Activated B cell treated with CpG ODN at 0.5 μM for 24 hours (primary cell): ENCODE measurements at regions not wholly inside any gene's neighbourhood (a gene's known extent, or its start where the extent isn't known, plus 50 kb on each side); places are given as distances from the start of the nearest gene placed in this dataset.
"Not testable (repeated sequence)": the region's sequence is repeated elsewhere in the genome, so short reads cannot be mapped to it uniquely, and the experiment has no call there.

Experiments
- ATAC-seq: fragments of 200-7000 bp; cut with Tn5 transposase; one replicate; pipeline ENCODE4 v1.10.0; 2021; ENCODE audit warnings: low read depth, mild to moderate bottlenecking, moderate library complexity
- CTCF ChIA-PET: fragments of 350-600 bp; sonication (Branson Sonifier 250); formaldehyde crosslinking; loops from one replicate; lab custom pipeline; 2021; ENCODE audit warnings: antibody characterized with exemption; lab: Charles Lee
- POLR2A ChIA-PET: fragments of 350-600 bp; sonication (Branson Sonifier 250); formaldehyde crosslinking; loops from one replicate; lab custom pipeline; 2021; ENCODE audit warnings: antibody characterized with exemption; lab: Charles Lee
- DNase-seq: peaks from one replicate; pipeline ENCODE4 v3.0.0; 2022
- H3K27ac Mint-ChIP-seq: one replicate; pipeline ENCODE4 v1.8.0; 2020; ENCODE audit warnings: mixed read lengths
- H3K27me3 Mint-ChIP-seq: one replicate; pipeline ENCODE4 v1.8.0; 2021; ENCODE audit warnings: mixed read lengths
- H3K36me3 Mint-ChIP-seq: one replicate; pipeline ENCODE4 v1.8.0; 2021; ENCODE audit warnings: low read depth, mixed read lengths
- H3K4me1 Mint-ChIP-seq: one replicate; pipeline ENCODE4 v1.8.0; 2021; ENCODE audit warnings: mixed read lengths
- H3K4me3 Mint-ChIP-seq: one replicate; pipeline ENCODE4 v1.8.0; 2020; ENCODE audit warnings: mild to moderate bottlenecking, mixed read lengths
- H3K9me3 Mint-ChIP-seq: one replicate; pipeline ENCODE4 v1.8.0; 2020; ENCODE audit warnings: mixed read lengths
- intact Hi-C: fragments of 100-400 bp; cut with micrococcal nuclease; formaldehyde crosslinking; loops from one replicate; pipeline ENCODE4 v1.15.1; 2024
- TF ChIP-seq, protein P1 (sequence below): fragments of 200-600 bp; IDR thresholded peaks from one replicate; pipeline ENCODE4 v1.8.0; 2022; ENCODE audit warnings: antibody characterized with exemption, mild to moderate bottlenecking

DNA sequence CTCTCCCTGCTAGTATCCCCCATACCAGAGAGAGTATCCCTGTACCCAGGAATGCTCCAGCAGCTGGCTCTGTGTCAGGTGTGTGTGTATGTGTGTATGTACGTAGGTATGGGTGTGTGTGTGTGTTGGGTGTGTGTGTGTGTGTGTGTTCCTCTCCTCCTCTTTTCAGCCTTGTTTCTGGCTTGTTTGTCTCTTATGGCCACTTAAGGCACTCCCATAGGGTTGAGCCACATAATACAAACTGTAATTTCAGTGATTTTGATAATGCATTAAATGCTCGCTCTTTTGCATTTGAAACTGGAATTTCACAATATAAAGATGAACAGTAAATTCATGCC lies 80.8 kb upstream of the SH3PXD2B start:
- H3K27me3 Mint-ChIP-seq, result no peaks in the 10 kb centered on the region
- DNase-seq (no peak), ATAC-seq (no peak)
- H3K27ac Mint-ChIP-seq, result no peak overlapping the region
- H3K4me1 Mint-ChIP-seq, result no peaks in the 10 kb centered on the region
- H3K9me3 Mint-ChIP-seq, result peaks cover 5% of the 10 kb centered on the region
- ChIA-PET CTCF (no interaction called here), POLR2A (no interaction called here)
- intact Hi-C loops, result no loop called here
- TF ChIP-seq, protein P1, sequence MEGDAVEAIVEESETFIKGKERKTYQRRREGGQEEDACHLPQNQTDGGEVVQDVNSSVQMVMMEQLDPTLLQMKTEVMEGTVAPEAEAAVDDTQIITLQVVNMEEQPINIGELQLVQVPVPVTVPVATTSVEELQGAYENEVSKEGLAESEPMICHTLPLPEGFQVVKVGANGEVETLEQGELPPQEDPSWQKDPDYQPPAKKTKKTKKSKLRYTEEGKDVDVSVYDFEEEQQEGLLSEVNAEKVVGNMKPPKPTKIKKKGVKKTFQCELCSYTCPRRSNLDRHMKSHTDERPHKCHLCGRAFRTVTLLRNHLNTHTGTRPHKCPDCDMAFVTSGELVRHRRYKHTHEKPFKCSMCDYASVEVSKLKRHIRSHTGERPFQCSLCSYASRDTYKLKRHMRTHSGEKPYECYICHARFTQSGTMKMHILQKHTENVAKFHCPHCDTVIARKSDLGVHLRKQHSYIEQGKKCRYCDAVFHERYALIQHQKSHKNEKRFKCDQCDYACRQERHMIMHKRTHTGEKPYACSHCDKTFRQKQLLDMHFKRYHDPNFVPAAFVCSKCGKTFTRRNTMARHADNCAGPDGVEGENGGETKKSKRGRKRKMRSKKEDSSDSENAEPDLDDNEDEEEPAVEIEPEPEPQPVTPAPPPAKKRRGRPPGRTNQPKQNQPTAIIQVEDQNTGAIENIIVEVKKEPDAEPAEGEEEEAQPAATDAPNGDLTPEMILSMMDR, result no peak
- no peak overlapping the region for H3K4me3 Mint-ChIP-seq
- H3K36me3 Mint-ChIP-seq, result no peaks in the 10 kb centered on the region

DNA sequence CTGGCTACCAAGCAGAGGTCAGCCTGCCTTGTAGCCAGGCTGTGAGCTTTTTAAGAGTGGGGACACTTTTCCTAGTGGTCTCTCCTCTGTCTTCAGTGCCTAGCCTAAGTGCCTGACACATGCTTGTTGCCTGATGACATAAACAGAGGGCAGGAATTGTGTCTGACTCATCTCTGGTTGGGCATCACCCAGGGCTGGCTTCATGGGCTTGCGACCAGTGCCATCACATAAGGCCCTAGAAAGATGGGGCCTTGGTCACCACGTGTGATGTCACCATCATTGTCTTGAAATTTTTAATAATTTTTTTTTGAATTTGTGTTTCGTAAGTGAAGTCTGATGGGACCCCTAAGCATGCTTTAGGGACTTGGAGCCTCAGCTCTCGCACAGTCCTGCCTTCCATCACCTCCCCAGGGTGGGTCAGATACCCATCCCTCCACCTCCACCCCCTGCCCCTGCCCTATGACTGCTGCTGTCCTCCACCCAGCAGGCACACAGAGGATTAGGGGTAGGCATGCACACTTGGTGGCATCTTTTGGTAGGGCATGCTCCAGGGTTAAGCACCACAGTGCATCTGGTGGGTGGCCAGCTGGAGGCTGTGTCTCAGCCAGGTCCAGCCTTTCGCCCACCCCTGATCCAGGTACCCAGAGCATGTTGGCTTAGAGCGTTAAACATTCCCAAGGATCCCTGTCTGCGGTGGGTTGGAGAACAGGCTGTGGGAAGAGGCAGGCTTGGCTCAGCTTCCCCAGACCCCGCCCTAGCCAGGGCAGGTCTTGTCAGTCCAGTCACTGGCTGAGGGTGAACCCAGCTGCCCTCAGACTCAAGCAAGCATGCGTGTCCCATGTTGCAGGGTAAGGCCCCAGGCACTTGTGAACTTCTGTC lies 80.1 kb upstream of the SH3PXD2B start:
- Mint-ChIP-seq H3K27ac (no peak overlapping the region), H3K9me3 (peaks cover 5% of the 10 kb centered on the region), H3K4me1 (no peaks in the 10 kb centered on the region), H3K4me3 (no peak overlapping the region), H3K27me3 (no peaks in the 10 kb centered on the region), H3K36me3 (no peaks in the 10 kb centered on the region)
- intact Hi-C loops, result no loop called here
- TF ChIP-seq, protein P1, result no peak
- ATAC-seq, result no peak
- POLR2A ChIA-PET, result no interaction called here
- no peak for DNase-seq
- CTCF ChIA-PET, result no interaction called here

DNA sequence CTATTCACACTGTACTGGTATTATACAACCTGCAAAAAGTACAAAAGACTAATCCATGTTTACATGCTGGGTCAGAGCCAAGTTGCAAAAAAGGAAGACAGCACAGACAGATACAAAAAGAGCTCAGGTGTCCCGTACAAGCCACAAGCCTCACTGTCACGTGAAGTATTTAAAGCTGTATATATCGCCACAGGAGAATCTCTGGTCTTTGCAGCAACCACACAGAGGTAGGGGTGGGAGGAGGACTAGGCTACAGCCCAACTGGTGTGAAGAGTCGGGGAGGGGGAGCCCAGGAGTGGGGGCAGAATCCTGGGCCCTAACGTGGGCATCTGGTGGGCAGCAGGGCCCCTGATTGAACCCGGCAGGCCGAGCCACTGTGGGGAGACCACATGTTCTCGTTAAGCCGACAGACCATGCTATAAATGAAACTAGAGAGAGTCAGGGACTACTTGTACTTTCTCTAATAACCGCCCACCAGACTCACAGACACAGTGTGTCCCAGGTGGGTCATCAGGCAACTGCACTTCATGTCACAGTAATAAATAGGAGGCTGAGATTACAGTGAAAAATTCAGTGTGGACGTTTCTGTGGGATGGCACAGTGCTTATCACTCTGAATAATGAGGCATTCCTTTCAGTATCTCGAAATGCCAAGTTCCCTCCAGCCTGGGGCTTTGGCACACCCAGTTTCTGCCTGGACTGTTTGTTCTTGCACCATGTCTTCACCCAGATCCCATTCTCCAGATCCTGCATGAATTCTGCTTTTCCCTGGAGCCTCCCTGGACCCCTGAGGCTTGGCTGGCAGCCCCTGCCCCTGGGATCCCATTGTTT lies 79.3 kb upstream of the SH3PXD2B start:
- H3K36me3 Mint-ChIP-seq, result no peaks in the 10 kb centered on the region
- ATAC-seq, result no peak
- ChIA-PET CTCF (no interaction called here), POLR2A (no interaction called here)
- no peak overlapping the region for H3K4me3 Mint-ChIP-seq
- H3K27me3 Mint-ChIP-seq, result no peaks in the 10 kb centered on the region
- no peak for DNase-seq
- no peak overlapping the region for H3K27ac Mint-ChIP-seq
- TF ChIP-seq, protein P1, result no peak
- peaks cover 7% of the 10 kb centered on the region for H3K9me3 Mint-ChIP-seq
- no peaks in the 10 kb centered on the region for H3K4me1 Mint-ChIP-seq
- intact Hi-C loops, result no loop called here

DNA sequence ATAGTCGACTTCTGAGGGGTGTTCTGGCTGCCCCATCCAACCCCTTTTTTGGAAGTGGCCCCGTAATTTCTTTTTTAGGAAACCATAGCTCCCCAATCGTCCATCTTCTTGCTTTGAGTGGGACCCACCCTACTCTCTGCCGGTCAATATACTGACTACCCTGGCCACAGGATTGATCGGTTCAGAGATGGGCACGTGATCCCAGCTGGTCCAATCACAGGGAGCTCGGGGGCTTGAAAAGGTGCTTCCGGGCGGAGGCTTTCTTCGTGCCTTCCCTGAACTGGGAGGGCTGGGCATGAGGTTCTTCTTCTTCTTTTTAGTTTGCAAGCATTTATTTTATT lies 78.7 kb upstream of the SH3PXD2B start:
- intact Hi-C loops, result no loop called here
- POLR2A ChIA-PET, result no interaction called here
- ATAC-seq, result no peak
- Mint-ChIP-seq H3K36me3 (no peaks in the 10 kb centered on the region), H3K27ac (no peak overlapping the region), H3K4me3 (no peak overlapping the region), H3K9me3 (peaks cover 10% of the 10 kb centered on the region), H3K27me3 (peaks cover 4% of the 10 kb centered on the region), H3K4me1 (no peaks in the 10 kb centered on the region)
- DNase-seq, result no peak
- TF ChIP-seq, protein P1, result no peak
- CTCF ChIA-PET, result no interaction called here

DNA sequence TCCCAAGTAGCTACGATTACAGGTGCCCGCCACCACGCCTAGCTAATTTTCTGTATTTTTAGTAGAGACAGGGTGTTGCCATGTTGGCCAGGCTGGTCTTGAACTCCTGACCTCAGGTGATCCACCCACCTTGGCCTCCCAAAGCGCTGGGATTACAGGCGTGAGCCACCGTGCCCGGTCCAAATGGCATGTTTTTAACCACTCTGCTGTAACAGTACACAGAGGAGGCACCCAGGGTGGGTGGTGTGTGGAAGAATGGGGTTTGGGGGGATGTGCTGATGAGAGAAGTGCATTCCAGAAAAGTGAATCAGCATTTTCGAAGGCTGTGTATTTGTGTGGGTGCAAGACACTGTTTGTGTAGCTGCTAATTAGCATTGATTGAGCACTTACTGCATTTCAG lies 78.1 kb upstream of the SH3PXD2B start:
- CTCF ChIA-PET, intact Hi-C loops, H3K4me1 Mint-ChIP-seq, H3K27ac Mint-ChIP-seq, H3K4me3 Mint-ChIP-seq, ATAC-seq, POLR2A ChIA-PET, DNase-seq, H3K36me3 Mint-ChIP-seq, H3K27me3 Mint-ChIP-seq: not testable (repeated sequence)
- peaks cover 10% of the 10 kb centered on the region for H3K9me3 Mint-ChIP-seq
